H1 (cell line): ENCODE measurements at regions not wholly inside any gene's neighbourhood (a gene's known extent, or its start where the extent isn't known, plus 50 kb on each side); places are given as distances from the start of the nearest gene placed in this dataset.

ENCODE experiments used
- CTCF ChIA-PET: fragments of 300-600 bp; sonication (Branson Sonifier 250); formaldehyde crosslinking; loops from one replicate; lab custom pipeline; 2021; ENCODE audit not compliant: partially characterized antibody; lab: Charles Lee
- POLR2A ChIA-PET: fragments of 300-600 bp; sonication (Branson Sonifier 250); formaldehyde crosslinking; loops from one replicate; lab custom pipeline; 2021; ENCODE audit warnings: inconsistent platforms; ENCODE audit not compliant: partially characterized antibody; lab: Charles Lee
- DNase-seq, 2 experiments: peaks; one replicate each; pipeline versions ENCODE4 v3.0.0 to v3.0.0-alpha.2; 2010 to 2022; ENCODE audit warnings: low spot score in 2 of 2, low read depth in 1 of 2, mixed read lengths in 1 of 2
- FAIRE-seq: peaks from 2 replicates; lab custom pipeline; 2011; peaks lifted over from hg19 to GRCh38; lab: Jason Lieb, UNC
- H2AFZ ChIP-seq: 2 replicates; pipeline ENCODE4 v1.8.1; 2012; ENCODE audit warnings: low read length, inconsistent platforms
- H2AK5ac ChIP-seq: 2 replicates; pipeline ENCODE4 v1.6.1; 2013; ENCODE audit warnings: low read depth, low read length
- H2BK120ac ChIP-seq: replicated peaks from 2 replicates; pipeline ENCODE3; 2013; ENCODE audit warnings: low read depth, low read length, inconsistent platforms
- H2BK12ac ChIP-seq: 2 replicates; pipeline ENCODE4 v1.6.1; 2013; ENCODE audit warnings: low read depth, low read length
- H2BK15ac ChIP-seq: 2 replicates; pipeline ENCODE4 v1.6.1; 2013; ENCODE audit warnings: low read length
- H2BK20ac ChIP-seq: 2 replicates; pipeline ENCODE4 v1.6.1; 2013; ENCODE audit warnings: low read length
- H2BK5ac ChIP-seq: 2 replicates; pipeline ENCODE4 v1.6.1; 2013; ENCODE audit warnings: low read depth, low read length
- H3K14ac ChIP-seq: 2 replicates; pipeline ENCODE4 v1.6.1; 2013; ENCODE audit warnings: inconsistent platforms; ENCODE audit not compliant: insufficient read length
- H3K18ac ChIP-seq: 2 replicates; pipeline ENCODE4 v1.6.1; 2013; ENCODE audit warnings: low read length; ENCODE audit errors: extremely low read depth
- H3K23ac ChIP-seq: 2 replicates; pipeline ENCODE4 v1.6.1; 2013; ENCODE audit warnings: inconsistent platforms; ENCODE audit not compliant: insufficient read length
- H3K23me2 ChIP-seq: 2 replicates; pipeline ENCODE4 v1.6.1; 2013; ENCODE audit warnings: low read depth, low read length
- H3K27ac ChIP-seq: 2 replicates; pipeline ENCODE4 v1.6.1; 2011; ENCODE audit warnings: low read depth, low read length, inconsistent platforms
- H3K27me3 ChIP-seq, 4 experiments: replicated peaks in 1 of 4; 1 replicate in 1 of 4; 2 replicates in 3 of 4; pipeline versions ENCODE4 v1.6.1 to v1.8.1; 2011 to 2013; ENCODE audit warnings: low read length in 3 of 4, mild to moderate bottlenecking in 3 of 4, inconsistent platforms in 2 of 4, mixed read lengths in 2 of 4, moderate library complexity in 1 of 4; ENCODE audit not compliant: control insufficient read depth in 3 of 4, insufficient read depth in 3 of 4; ENCODE audit errors: extremely low read depth in 1 of 4
- H3K36me3 ChIP-seq, 4 experiments: 2 replicates each; pipeline versions ENCODE4 v1.6.1 to v1.8.1; 2011 to 2013; ENCODE audit warnings: mild to moderate bottlenecking in 4 of 4, low read length in 3 of 4, moderate library complexity in 2 of 4, control low read depth in 1 of 4, inconsistent platforms in 1 of 4; ENCODE audit not compliant: insufficient read depth in 4 of 4, control insufficient read depth in 2 of 4
- H3K4ac ChIP-seq: replicated peaks from 2 replicates; pipeline ENCODE3; 2013; ENCODE audit warnings: low read length, low read depth, mixed read lengths, inconsistent platforms; ENCODE audit not compliant: insufficient read length
- H3K4me1 ChIP-seq, 4 experiments: replicated peaks in 1 of 4; 1 replicate in 1 of 4; 2 replicates in 3 of 4; pipeline versions ENCODE4 v1.6.1 to v1.8.1; 2011 to 2013; ENCODE audit warnings: low read length in 3 of 4, inconsistent platforms in 2 of 4, mixed read lengths in 1 of 4; ENCODE audit not compliant: insufficient read depth in 4 of 4, control insufficient read depth in 3 of 4
- H3K4me2 ChIP-seq, 2 experiments: 2 replicates each; pipeline versions ENCODE4 v1.6.1 to v1.8.1; 2011 to 2013; ENCODE audit warnings: low read depth in 2 of 2, low read length in 2 of 2, control low read depth in 1 of 2, inconsistent platforms in 1 of 2, mild to moderate bottlenecking in 1 of 2; ENCODE audit not compliant: insufficient read depth in 1 of 2
- H3K4me3 ChIP-seq, 4 experiments: fragments of 200-600, 300-600 bp in 1 of 4; sonication (generic), shearing (Covaris generic), sonication (Bioruptor Twin) in 1 of 4; 2 replicates each; pipeline versions ENCODE4 v1.5.1 to v1.8.1; 2011 to 2016; ENCODE audit warnings: low read length in 4 of 4, low read depth in 3 of 4, control low read depth in 2 of 4, inconsistent platforms in 2 of 4, mild to moderate bottlenecking in 2 of 4, mixed read lengths in 1 of 4, moderate library complexity in 1 of 4; ENCODE audit not compliant: insufficient read depth in 2 of 4; ENCODE audit errors: extremely low read depth in 1 of 4
- H3K56ac ChIP-seq: replicated peaks from 2 replicates; pipeline ENCODE3; 2013; ENCODE audit warnings: low read depth, mild to moderate bottlenecking, mixed read lengths, low read length, inconsistent platforms; ENCODE audit not compliant: insufficient read length
- H3K79me1 ChIP-seq: 2 replicates; pipeline ENCODE4 v1.6.1; 2013; ENCODE audit warnings: low read depth, low read length, control low read depth
- H3K79me2 ChIP-seq, 2 experiments: 2 replicates each; pipeline versions ENCODE4 v1.6.1 to v1.8.1; 2012 to 2013; ENCODE audit warnings: low read length in 2 of 2, mild to moderate bottlenecking in 2 of 2, inconsistent platforms in 1 of 2; ENCODE audit not compliant: insufficient read depth in 2 of 2, control insufficient read depth in 1 of 2
- H3K9ac ChIP-seq, 4 experiments: replicated peaks in 1 of 4; 1 replicate in 1 of 4; 2 replicates in 3 of 4; pipeline versions ENCODE4 v1.6.1 to v1.8.1; 2011 to 2013; ENCODE audit warnings: low read depth in 3 of 4, low read length in 3 of 4, control low read depth in 2 of 4, mild to moderate bottlenecking in 2 of 4, moderate library complexity in 2 of 4, inconsistent platforms in 1 of 4; ENCODE audit errors: extremely low read depth in 1 of 4
- H3K9me3 ChIP-seq, 2 experiments: 2 replicates each; pipeline versions ENCODE4 v1.6.1 to v1.8.1; 2012 to 2013; ENCODE audit warnings: mild to moderate bottlenecking in 2 of 2, moderate library complexity in 2 of 2, control low read depth in 1 of 2, inconsistent platforms in 1 of 2, low read depth in 1 of 2, low read length in 1 of 2, mixed read lengths in 1 of 2; ENCODE audit not compliant: insufficient read depth in 2 of 2
- H4K20me1 ChIP-seq, 2 experiments: replicated peaks in 1 of 2; 2 replicates each; pipeline versions ENCODE3 to v1.8.1; 2011 to 2013; ENCODE audit warnings: inconsistent platforms in 2 of 2, low read length in 2 of 2, mild to moderate bottlenecking in 1 of 2; ENCODE audit not compliant: insufficient read depth in 2 of 2, control insufficient read depth in 1 of 2
- H4K5ac ChIP-seq: 2 replicates; pipeline ENCODE4 v1.6.1; 2013; ENCODE audit warnings: low read length, low read depth, mixed read lengths, inconsistent platforms; ENCODE audit not compliant: insufficient read length
- H4K8ac ChIP-seq: 2 replicates; pipeline ENCODE4 v1.8.0; 2013; ENCODE audit warnings: mild to moderate bottlenecking, moderate library complexity, low read length, inconsistent platforms; ENCODE audit not compliant: insufficient read depth; ENCODE audit errors: extremely low read depth
- H4K91ac ChIP-seq: replicated peaks from 2 replicates; pipeline ENCODE3; 2013; ENCODE audit warnings: low read length, mixed read lengths, inconsistent platforms; ENCODE audit not compliant: insufficient read length
- CHD1 ChIP-seq: IDR thresholded peaks from 2 replicates; pipeline ENCODE4 v1.6.1; 2012; ENCODE audit warnings: low read depth, low read length, improper control_type of control experiment
- CHD2 ChIP-seq: IDR thresholded peaks from 2 replicates; pipeline ENCODE4 v1.6.1; 2012; ENCODE audit warnings: low read length, improper control_type of control experiment
- GTF2F1 ChIP-seq: IDR thresholded peaks from 2 replicates; pipeline ENCODE4 v1.6.1; 2012; ENCODE audit warnings: low read depth, low read length, improper control_type of control experiment, borderline replicate concordance
- JUN ChIP-seq: IDR thresholded peaks from 2 replicates; pipeline ENCODE4 v1.6.1; 2011; ENCODE audit warnings: low read depth, mild to moderate bottlenecking, improper control_type of control experiment, low read length
- JUND ChIP-seq: IDR thresholded peaks from 2 replicates; pipeline ENCODE4 v1.6.1; 2011; ENCODE audit warnings: mild to moderate bottlenecking, improper control_type of control experiment, low read length
- KDM4A ChIP-seq: IDR thresholded peaks from one replicate; pipeline ENCODE4 v1.7.1; 2012; ENCODE audit warnings: low read depth, mild to moderate bottlenecking, moderate library complexity, low read length, inconsistent platforms; ENCODE audit not compliant: severe bottlenecking
- KDM5A ChIP-seq: fragments of 200-600 bp; IDR thresholded peaks from 2 replicates; pipeline ENCODE4 v1.7.1; 2012; ENCODE audit warnings: mild to moderate bottlenecking, low read length, inconsistent platforms, mixed read lengths
- NRF1 ChIP-seq: IDR thresholded peaks from 2 replicates; pipeline ENCODE4 v1.6.1; 2011; ENCODE audit warnings: mild to moderate bottlenecking, low read depth, low read length, improper control_type of control experiment
- PHF8 ChIP-seq: fragments of 200-600 bp; sonication (generic); conservative IDR thresholded peaks from 2 replicates; pipeline ENCODE4 v1.7.1; 2012; ENCODE audit warnings: low read depth, mild to moderate bottlenecking, inconsistent platforms, low read length, moderate library complexity
- RBBP5 ChIP-seq: IDR thresholded peaks from 2 replicates; pipeline ENCODE4 v1.7.1; 2012; ENCODE audit warnings: low read depth, mild to moderate bottlenecking, inconsistent platforms, low read length, moderate library complexity, borderline replicate concordance
- SIN3A ChIP-seq, 2 experiments: IDR thresholded peaks in 1 of 2; conservative IDR thresholded peaks in 1 of 2; 2 replicates each; pipeline ENCODE4 v1.6.1; 2011 to 2012; ENCODE audit warnings: low read length in 2 of 2, improper control_type of control experiment in 1 of 2, low read depth in 1 of 2, mild to moderate bottlenecking in 1 of 2
- SP1 ChIP-seq: IDR thresholded peaks from 2 replicates; pipeline ENCODE4 v1.6.1; 2011; ENCODE audit warnings: low read depth, low read length
- SP4 ChIP-seq: IDR thresholded peaks from 2 replicates; pipeline ENCODE4 v1.6.1; 2012; ENCODE audit warnings: low read length, inconsistent platforms
- TAF7 ChIP-seq: optimal IDR thresholded peaks from 2 replicates; pipeline ENCODE3; 2011; ENCODE audit warnings: low read depth, mild to moderate bottlenecking, inconsistent platforms, low read length, moderate library complexity, borderline replicate concordance
- ZNF274 ChIP-seq: IDR thresholded peaks from 2 replicates; pipeline ENCODE4 v1.7.0; 2012; ENCODE audit warnings: low read length, borderline replicate concordance; ENCODE audit errors: extremely low read depth
- WGBS, 2 experiments: shearing (Covaris generic) in 1 of 2; methylation state at CpG; one replicate each; pipeline versions ENCODE4 v1.1.6 to v1.1.7; 2013 to 2015; ENCODE audit warnings: low lambda C conversion rate in 2 of 2, mixed read lengths in 2 of 2, inconsistent platforms in 1 of 2, low coverage in 1 of 2, missing lambda C conversion rate in 1 of 2; ENCODE audit not compliant: insufficient replicate concordance in 2 of 2, insufficient coverage in 1 of 2, insufficient read length in 1 of 2; ENCODE audit errors: extremely low coverage in 1 of 2, missing lambda C conversion rate in 1 of 2; 5-methylcytosine and 5-hydroxymethylcytosine counted together

DNA sequence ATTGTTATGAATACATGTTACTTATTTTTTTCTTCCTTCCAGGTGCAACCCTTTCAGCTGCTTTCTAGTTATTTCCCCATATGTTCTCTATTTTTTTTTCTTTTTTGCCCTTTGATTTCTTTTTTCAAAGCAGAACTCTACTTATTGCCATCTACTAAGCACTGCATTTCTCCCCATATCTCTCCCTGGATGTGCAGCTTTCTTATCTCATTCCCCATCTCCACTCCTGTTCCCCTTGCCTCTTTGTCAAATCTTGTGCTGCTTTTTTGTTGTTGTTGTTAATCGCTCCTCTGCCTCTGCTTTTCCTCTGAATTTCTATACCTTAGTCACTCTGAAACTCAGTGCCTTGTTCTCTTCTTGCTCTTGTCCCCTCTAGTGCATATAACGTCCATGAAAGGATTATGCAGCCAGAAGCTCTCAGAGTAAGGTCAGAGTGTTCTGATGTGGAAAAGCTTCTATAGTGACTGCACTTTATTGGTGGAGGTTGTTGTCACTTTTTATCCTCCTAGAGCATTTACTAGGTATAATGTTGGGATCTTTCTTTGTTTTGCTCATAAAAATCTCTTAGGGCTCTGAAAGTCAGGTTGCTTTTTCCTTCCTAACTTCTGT, 51.1 kb upstream of the JADE1 start:
- no peak overlapping the region for H3K4ac ChIP-seq
- H3K9me3 ChIP-seq, result no peaks in the 10 kb centered on the region
- H4K20me1 ChIP-seq, result no peaks in the 10 kb centered on the region
- peak overlapping the region; percentile 47; the same call in 1 of the 2 replicates for H2AFZ ChIP-seq
- no peak overlapping the region for H4K91ac ChIP-seq
- CTCF ChIA-PET, result interaction anchor here (0.5 to 1.7 kb wide), 3 partner anchors 11 to 144 kb away, joined by 3 to 6 read pairs (median 4); no protein-coding TSS in a partner anchor
- H3K27ac ChIP-seq, result no peak overlapping the region
- no peak overlapping the region for H2BK120ac ChIP-seq
- H3K4me3 ChIP-seq, result no peak overlapping the region
- H3K14ac ChIP-seq, result no peak overlapping the region
- H3K9ac ChIP-seq, result no peak overlapping the region
- 87% methylated on average over 2 of the region's 2 CpGs; no CpG with 5 or more reads in 1 of the 2 experiments for WGBS, 2 experiments
- DNase-seq (no peak), FAIRE-seq (no peak)
- no peaks in the 10 kb centered on the region for H3K36me3 ChIP-seq
- no peak overlapping the region for H2BK12ac ChIP-seq
- no peak overlapping the region for H4K8ac ChIP-seq
- no peaks in the 10 kb centered on the region for H3K23me2 ChIP-seq
- no peak overlapping the region for H3K18ac ChIP-seq
- POLR2A ChIA-PET, result no interaction called here
- peaks cover 0 to 2% (median 0%) of the 10 kb centered on the region in 4 experiments; a peak in 2 of 7 replicates for H3K4me1 ChIP-seq
- no peaks in the 10 kb centered on the region for H3K27me3 ChIP-seq
- H3K4me2 ChIP-seq, result no peak overlapping the region
- H2BK20ac ChIP-seq, result 0 out of 2 replicates have a peak overlapping the region, but pooled peaks have one; percentile 25
- H3K79me1 ChIP-seq, result no peaks in the 10 kb centered on the region
- no peak overlapping the region for H3K56ac ChIP-seq
- H3K79me2 ChIP-seq, result no peaks in the 10 kb centered on the region
- H2AK5ac ChIP-seq, result no peak overlapping the region
- no peak overlapping the region for H2BK5ac ChIP-seq
- no peak overlapping the region for H2BK15ac ChIP-seq
- H3K23ac ChIP-seq, result no peak overlapping the region
- no peak overlapping the region for H4K5ac ChIP-seq
- TF ChIP-seq CHD2 (no peak), TAF7 (no peak), KDM5A (no peak), NRF1 (no peak), SP1 (no peak), PHF8 (no peak), JUND (no peak), GTF2F1 (no peak), CHD1 (no peak), JUN (no peak), RBBP5 (no peak), KDM4A (no peak), SP4 (no peak), ZNF274 (no peak), SIN3A (conservative IDR thresholded peaks at IDR 0.05 in 1 of 2, IDR thresholded peaks at IDR 0.05 in 1 of 2; ENCODE audit: low read depth in 1 of 2, low read length in 2 of 2) (no peak)
